HG02571 (cell line): ENCODE measurements at regions not wholly inside any gene's neighbourhood (a gene's known extent, or its start where the extent isn't known, plus 50 kb on each side); places are given as distances from the start of the nearest gene placed in this dataset.
"Not testable (repeated sequence)": the region's sequence is repeated elsewhere in the genome, so short reads cannot be mapped to it uniquely, and the experiment has no call there.

ENCODE experiments used
- ATAC-seq: cut with Tn5 transposase; IDR thresholded peaks from one replicate; pipeline ENCODE4 v1.9.1; 2021; ENCODE audit warnings: mild to moderate bottlenecking, moderate library complexity; ENCODE audit not compliant: unreplicated experiment

- not testable (repeated sequence) for ATAC-seq
Observed at GRCh38 chr2:87526258-87526657, 221.6 kb upstream of the PLGLB2 start.

- ATAC-seq = not testable (repeated sequence)
Observed at GRCh38 chr2:87531968-87532715, 215.7 kb upstream of the PLGLB2 start.

GRCh38 chr2:87533390-87534272 is 214.3 kb upstream of the PLGLB2 start:
- ATAC-seq = not testable (repeated sequence)

- not testable (repeated sequence) for ATAC-seq
Observed at GRCh38 chr2:87534273-87534889, 213.5 kb upstream of the PLGLB2 start.

- not testable (repeated sequence) for ATAC-seq
Observed at GRCh38 chr2:87536427-87536826, 211.5 kb upstream of the PLGLB2 start.

GRCh38 chr2:87537251-87537671 is 210.6 kb upstream of the PLGLB2 start:
- ATAC-seq = not testable (repeated sequence)

GRCh38 chr2:87538268-87538667 is 209.6 kb upstream of the PLGLB2 start:
- not testable (repeated sequence) for ATAC-seq

GRCh38 chr2:87539151-87539943 is 208.5 kb upstream of the PLGLB2 start:
- ATAC-seq = not testable (repeated sequence)

- ATAC-seq = not testable (repeated sequence)
Observed at GRCh38 chr2:87540242-87540641, 207.6 kb upstream of the PLGLB2 start.

GRCh38 chr2:87542599-87543174 is 205.2 kb upstream of the PLGLB2 start:
- not testable (repeated sequence) for ATAC-seq

GRCh38 chr2:87543797-87544196 is 204.1 kb upstream of the PLGLB2 start:
- not testable (repeated sequence) for ATAC-seq

- ATAC-seq = not testable (repeated sequence)
Observed at GRCh38 chr2:87547106-87547505, 200.8 kb upstream of the PLGLB2 start.

GRCh38 chr2:87547966-87548365 is 199.9 kb upstream of the PLGLB2 start:
- ATAC-seq = not testable (repeated sequence)

- not testable (repeated sequence) for ATAC-seq
Observed at GRCh38 chr2:87548681-87549536, 199.0 kb upstream of the PLGLB2 start.

GRCh38 chr2:87549561-87550202 is 198.2 kb upstream of the PLGLB2 start:
- ATAC-seq = not testable (repeated sequence)

GRCh38 chr2:87554678-87555077 is 193.2 kb upstream of the PLGLB2 start:
- ATAC-seq = not testable (repeated sequence)

GRCh38 chr2:87555082-87555481 is 192.8 kb upstream of the PLGLB2 start:
- ATAC-seq = not testable (repeated sequence)

- ATAC-seq = not testable (repeated sequence)
Observed at GRCh38 chr2:87559001-87559400, 188.9 kb upstream of the PLGLB2 start.

GRCh38 chr2:87559735-87560134 is 188.2 kb upstream of the PLGLB2 start:
- ATAC-seq = not testable (repeated sequence)
